WTC11 (cell line): ENCODE measurements at regions not wholly inside any gene's neighbourhood (a gene's known extent, or its start where the extent isn't known, plus 50 kb on each side); places are given as distances from the start of the nearest gene placed in this dataset.
A peak's percentile ranks its signal among the peaks of the same experiment; 100 is the strongest.

Experiments
- ATAC-seq: fragments of 200-7000 bp; cut with Tn5 transposase; 2 replicates; pipeline ENCODE4 v1.10.0; 2021; ENCODE audit warnings: mild to moderate bottlenecking, moderate library complexity
- CTCF ChIA-PET: fragments of 300-600 bp; sonication (Branson Sonifier 250); formaldehyde crosslinking; loops from one replicate; lab custom pipeline; 2021; ENCODE audit warnings: antibody characterized with exemption; lab: Charles Lee
- POLR2A ChIA-PET: fragments of 350-600 bp; sonication (Branson Sonifier 250); formaldehyde crosslinking; loops from one replicate; lab custom pipeline; 2021; ENCODE audit warnings: antibody characterized with exemption; lab: Charles Lee
- DNase-seq: peaks from one replicate; pipeline ENCODE4 v3.0.0; 2021; ENCODE audit warnings: low spot score
- H3K27ac Mint-ChIP-seq: 2 replicates; pipeline ENCODE4 v1.8.0; 2021; ENCODE audit warnings: mixed read lengths
- H3K27me3 Mint-ChIP-seq: 2 replicates; pipeline ENCODE4 v1.8.0; 2021; ENCODE audit warnings: low read depth, mild to moderate bottlenecking, moderate library complexity, mixed read lengths
- H3K36me3 Mint-ChIP-seq: 2 replicates; pipeline ENCODE4 v1.8.0; 2021; ENCODE audit warnings: mixed read lengths
- H3K4me1 Mint-ChIP-seq: 2 replicates; pipeline ENCODE4 v1.8.0; 2022; ENCODE audit warnings: mixed read lengths
- H3K4me3 Mint-ChIP-seq: 2 replicates; pipeline ENCODE4 v1.8.0; 2021; ENCODE audit warnings: mild to moderate bottlenecking, moderate library complexity, mixed read lengths
- H3K9me3 Mint-ChIP-seq: 2 replicates; pipeline ENCODE4 v1.8.0; 2021; ENCODE audit warnings: mixed read lengths
- ESRRA ChIP-seq: sonication (generic); formaldehyde crosslinking; IDR thresholded peaks from 2 replicates; pipeline ENCODE4 v1.8.1; 2022; ENCODE audit warnings: mild to moderate bottlenecking, missing genetic modification reagents, borderline replicate concordance
- FOXK1 ChIP-seq: sonication (generic); formaldehyde crosslinking; IDR thresholded peaks from 2 replicates; pipeline ENCODE4 v1.8.0; 2022; ENCODE audit warnings: mild to moderate bottlenecking, moderate library complexity, missing genetic modification reagents
- FOXP1 ChIP-seq: sonication (generic); formaldehyde crosslinking; IDR thresholded peaks from 2 replicates; pipeline ENCODE4 v1.8.0; 2022; ENCODE audit warnings: missing genetic modification reagents, mild to moderate bottlenecking, moderate library complexity, borderline replicate concordance
- JAZF1 ChIP-seq: fragments of 250-450 bp; sonication (Bioruptor Pico); IDR thresholded peaks from 2 replicates; pipeline ENCODE4 v1.9.0; 2021; ENCODE audit warnings: moderate library complexity, mild to moderate bottlenecking, inconsistent platforms
- JUN ChIP-seq: sonication (generic); formaldehyde crosslinking; IDR thresholded peaks from 2 replicates; pipeline ENCODE4 v1.8.0; 2023; ENCODE audit warnings: mild to moderate bottlenecking, missing genetic modification reagents
- KAT7 ChIP-seq: sonication (generic); formaldehyde crosslinking; IDR thresholded peaks from 2 replicates; pipeline ENCODE4 v1.8.1; 2023; ENCODE audit warnings: missing genetic modification reagents, mild to moderate bottlenecking, borderline replicate concordance
- MXD4 ChIP-seq: fragments of 250-450 bp; sonication (Bioruptor Pico); IDR thresholded peaks from 2 replicates; pipeline ENCODE4 v1.8.0; 2021; ENCODE audit warnings: mild to moderate bottlenecking, moderate library complexity, borderline replicate concordance
- NFATC4 ChIP-seq: fragments of 250-450 bp; sonication (Bioruptor Pico); IDR thresholded peaks from 2 replicates; pipeline ENCODE4 v1.9.0; 2021; ENCODE audit warnings: mild to moderate bottlenecking
- SMAD4 ChIP-seq: sonication (generic); formaldehyde crosslinking; IDR thresholded peaks from 2 replicates; pipeline ENCODE4 v1.8.0; 2022; ENCODE audit warnings: mild to moderate bottlenecking, missing genetic modification reagents
- SOX15 ChIP-seq: fragments of 250-450 bp; sonication (Bioruptor Pico); IDR thresholded peaks from 2 replicates; pipeline ENCODE4 v1.9.0; 2021; ENCODE audit warnings: mild to moderate bottlenecking
- ZBTB21 ChIP-seq: sonication (generic); formaldehyde crosslinking; IDR thresholded peaks from 2 replicates; pipeline ENCODE4 v1.8.1; 2023; ENCODE audit warnings: mild to moderate bottlenecking, missing genetic modification reagents, borderline replicate concordance
- ZNF121 ChIP-seq: sonication (generic); formaldehyde crosslinking; IDR thresholded peaks from 2 replicates; pipeline ENCODE4 v1.8.0; 2023; ENCODE audit warnings: missing genetic modification reagents
- TF ChIP-seq, protein P1 (sequence below): sonication (generic); formaldehyde crosslinking; IDR thresholded peaks from 2 replicates; pipeline ENCODE4 v1.8.0; 2022; ENCODE audit warnings: mild to moderate bottlenecking, missing genetic modification reagents
- TF ChIP-seq, protein P2 (sequence below): sonication (generic); formaldehyde crosslinking; IDR thresholded peaks from 2 replicates; pipeline ENCODE4 v1.8.1; 2023; ENCODE audit warnings: mild to moderate bottlenecking, missing genetic modification reagents, moderate library complexity
- TF ChIP-seq, protein P3 (sequence below): fragments of 250-450 bp; sonication (Bioruptor Pico); IDR thresholded peaks from 2 replicates; pipeline ENCODE4 v2.1.2; 2022; ENCODE audit warnings: mild to moderate bottlenecking, moderate library complexity
- TF ChIP-seq, protein P4 (sequence below): fragments of 200-600 bp; IDR thresholded peaks from 2 replicates; pipeline ENCODE4 v1.8.0; 2022; ENCODE audit warnings: antibody characterized with exemption
- TF ChIP-seq, protein P5 (sequence below): sonication (generic); formaldehyde crosslinking; IDR thresholded peaks from 2 replicates; pipeline ENCODE4 v1.8.0; 2023; ENCODE audit warnings: missing genetic modification reagents, mild to moderate bottlenecking, borderline replicate concordance

DNA sequence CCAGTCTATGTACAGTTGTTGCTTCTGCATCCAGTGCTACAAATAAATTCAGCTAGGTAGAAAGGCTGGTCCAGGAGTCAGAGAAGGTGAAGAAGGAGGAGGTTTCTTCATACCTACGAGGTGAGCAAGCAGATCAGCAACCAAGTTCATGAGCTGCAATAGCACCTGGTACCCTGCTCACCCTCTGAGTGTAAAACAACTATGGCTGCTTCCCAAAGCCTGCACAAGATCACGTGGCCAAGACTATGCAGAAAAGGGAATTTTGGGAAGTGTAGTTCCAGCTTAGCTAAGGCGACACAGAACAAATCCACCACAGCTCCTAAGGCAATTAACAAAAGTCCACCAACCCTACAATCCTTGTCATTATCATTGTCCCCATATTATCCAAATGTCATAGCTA is 95.9 kb upstream of the AUTS2 start:
- ChIA-PET POLR2A (no interaction called here), CTCF (no interaction called here)
- TF ChIP-seq, protein P1, sequence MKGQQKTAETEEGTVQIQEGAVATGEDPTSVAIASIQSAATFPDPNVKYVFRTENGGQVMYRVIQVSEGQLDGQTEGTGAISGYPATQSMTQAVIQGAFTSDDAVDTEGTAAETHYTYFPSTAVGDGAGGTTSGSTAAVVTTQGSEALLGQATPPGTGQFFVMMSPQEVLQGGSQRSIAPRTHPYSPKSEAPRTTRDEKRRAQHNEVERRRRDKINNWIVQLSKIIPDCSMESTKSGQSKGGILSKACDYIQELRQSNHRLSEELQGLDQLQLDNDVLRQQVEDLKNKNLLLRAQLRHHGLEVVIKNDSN (CRISPR knock-in tag), result peak; percentile 81
- TF ChIP-seq NFATC4 (CRISPR knock-in tag), result no peak
- TF ChIP-seq JUN (CRISPR knock-in tag), result no peak
- TF ChIP-seq, protein P2, sequence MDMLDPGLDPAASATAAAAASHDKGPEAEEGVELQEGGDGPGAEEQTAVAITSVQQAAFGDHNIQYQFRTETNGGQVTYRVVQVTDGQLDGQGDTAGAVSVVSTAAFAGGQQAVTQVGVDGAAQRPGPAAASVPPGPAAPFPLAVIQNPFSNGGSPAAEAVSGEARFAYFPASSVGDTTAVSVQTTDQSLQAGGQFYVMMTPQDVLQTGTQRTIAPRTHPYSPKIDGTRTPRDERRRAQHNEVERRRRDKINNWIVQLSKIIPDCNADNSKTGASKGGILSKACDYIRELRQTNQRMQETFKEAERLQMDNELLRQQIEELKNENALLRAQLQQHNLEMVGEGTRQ (CRISPR knock-in tag), result peak; percentile 86
- H3K4me3 Mint-ChIP-seq, result no peak overlapping the region
- peaks cover 48% of the 10 kb centered on the region for H3K9me3 Mint-ChIP-seq
- H3K27me3 Mint-ChIP-seq, result peaks cover 19% of the 10 kb centered on the region
- ATAC-seq (no peak), DNase-seq (no peak)
- peaks cover 25% of the 10 kb centered on the region for H3K36me3 Mint-ChIP-seq
- H3K27ac Mint-ChIP-seq, result peak overlapping the region; percentile 9; the same call in 1 of the 2 replicates
- H3K4me1 Mint-ChIP-seq, result peaks cover 15% of the 10 kb centered on the region

DNA sequence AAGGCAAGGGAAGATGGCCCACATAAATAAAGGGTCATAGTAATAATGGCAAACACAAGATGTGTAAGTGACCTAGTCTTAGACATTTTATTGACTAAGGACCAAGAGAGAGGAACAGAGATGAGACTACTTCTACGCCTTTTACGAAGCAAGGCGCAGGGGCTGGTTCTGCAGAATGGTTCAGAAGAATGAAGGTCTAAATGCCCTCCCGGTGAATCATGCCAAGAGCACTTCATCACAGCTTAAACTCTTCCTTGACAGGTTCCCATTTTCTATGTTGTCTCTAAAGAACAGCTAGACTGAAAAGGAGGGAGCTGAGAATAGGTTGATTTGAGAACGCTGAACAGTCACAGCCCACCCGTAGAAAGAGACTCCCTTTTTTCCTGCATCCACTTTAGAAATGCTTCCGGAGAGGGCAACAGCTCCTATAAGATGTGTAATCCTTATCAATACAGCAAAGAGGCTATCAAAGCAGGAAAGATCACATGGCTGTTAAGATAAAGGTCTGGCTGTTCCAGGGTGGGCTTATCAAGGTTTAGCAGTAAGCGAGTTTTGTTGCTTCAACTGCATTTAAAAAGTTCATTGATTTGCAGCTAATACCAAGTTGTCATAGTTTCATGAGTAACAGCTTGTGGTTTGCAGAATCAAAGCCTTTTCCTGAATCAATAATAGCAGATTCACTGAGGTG is 93.4 kb upstream of the AUTS2 start:
- no peak overlapping the region for H3K27ac Mint-ChIP-seq
- H3K36me3 Mint-ChIP-seq, result peaks cover 17% of the 10 kb centered on the region
- TF ChIP-seq, protein P3, sequence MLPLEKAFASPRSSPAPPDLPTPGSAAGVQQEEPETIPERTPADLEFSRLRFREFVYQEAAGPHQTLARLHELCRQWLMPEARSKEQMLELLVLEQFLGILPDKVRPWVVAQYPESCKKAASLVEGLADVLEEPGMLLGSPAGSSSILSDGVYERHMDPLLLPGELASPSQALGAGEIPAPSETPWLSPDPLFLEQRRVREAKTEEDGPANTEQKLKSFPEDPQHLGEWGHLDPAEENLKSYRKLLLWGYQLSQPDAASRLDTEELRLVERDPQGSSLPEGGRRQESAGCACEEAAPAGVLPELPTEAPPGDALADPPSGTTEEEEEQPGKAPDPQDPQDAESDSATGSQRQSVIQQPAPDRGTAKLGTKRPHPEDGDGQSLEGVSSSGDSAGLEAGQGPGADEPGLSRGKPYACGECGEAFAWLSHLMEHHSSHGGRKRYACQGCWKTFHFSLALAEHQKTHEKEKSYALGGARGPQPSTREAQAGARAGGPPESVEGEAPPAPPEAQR, result no peak
- TF ChIP-seq KAT7 (CRISPR knock-in tag) (no peak), SOX15 (CRISPR knock-in tag) (no peak), JAZF1 (CRISPR knock-in tag) (no peak), FOXK1 (CRISPR knock-in tag) (no peak), FOXP1 (CRISPR knock-in tag) (no peak), NFATC4 (CRISPR knock-in tag) (no peak)
- peaks cover 15% of the 10 kb centered on the region for H3K4me1 Mint-ChIP-seq
- peaks cover 14% of the 10 kb centered on the region for H3K27me3 Mint-ChIP-seq
- H3K4me3 Mint-ChIP-seq, result no peak overlapping the region
- peaks cover 28% of the 10 kb centered on the region for H3K9me3 Mint-ChIP-seq
- CTCF ChIA-PET, result no interaction called here
- no peak for DNase-seq
- ATAC-seq, result no peak
- POLR2A ChIA-PET, result no interaction called here

DNA sequence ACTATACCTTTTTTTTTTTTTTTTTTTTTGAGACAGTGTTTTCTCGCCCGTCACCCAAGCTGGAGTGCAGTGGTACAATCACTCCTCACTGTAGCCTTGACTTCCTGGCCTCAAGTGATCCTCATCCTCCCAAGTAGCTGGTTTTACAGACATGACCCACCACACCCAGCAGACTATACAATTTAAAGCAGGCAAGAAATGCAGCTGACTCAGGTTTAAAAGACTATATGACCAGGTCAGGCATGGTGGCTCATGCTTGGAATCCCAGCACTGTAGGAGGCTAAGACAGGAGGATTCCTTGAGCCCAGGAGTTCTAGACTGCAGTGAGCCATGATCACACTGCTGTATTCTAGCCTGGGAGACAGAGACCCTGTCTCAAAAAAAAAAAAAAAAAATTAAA is 89.5 kb upstream of the AUTS2 start:
- H3K27me3 Mint-ChIP-seq, result peaks cover 7% of the 10 kb centered on the region
- TF ChIP-seq ZBTB21 (CRISPR knock-in tag) (no peak), SMAD4 (CRISPR knock-in tag) (no peak), ESRRA (CRISPR knock-in tag) (no peak), ZNF121 (CRISPR knock-in tag) (no peak), MXD4 (no peak)
- TF ChIP-seq, protein P1 (CRISPR knock-in tag), result no peak
- TF ChIP-seq, protein P4, sequence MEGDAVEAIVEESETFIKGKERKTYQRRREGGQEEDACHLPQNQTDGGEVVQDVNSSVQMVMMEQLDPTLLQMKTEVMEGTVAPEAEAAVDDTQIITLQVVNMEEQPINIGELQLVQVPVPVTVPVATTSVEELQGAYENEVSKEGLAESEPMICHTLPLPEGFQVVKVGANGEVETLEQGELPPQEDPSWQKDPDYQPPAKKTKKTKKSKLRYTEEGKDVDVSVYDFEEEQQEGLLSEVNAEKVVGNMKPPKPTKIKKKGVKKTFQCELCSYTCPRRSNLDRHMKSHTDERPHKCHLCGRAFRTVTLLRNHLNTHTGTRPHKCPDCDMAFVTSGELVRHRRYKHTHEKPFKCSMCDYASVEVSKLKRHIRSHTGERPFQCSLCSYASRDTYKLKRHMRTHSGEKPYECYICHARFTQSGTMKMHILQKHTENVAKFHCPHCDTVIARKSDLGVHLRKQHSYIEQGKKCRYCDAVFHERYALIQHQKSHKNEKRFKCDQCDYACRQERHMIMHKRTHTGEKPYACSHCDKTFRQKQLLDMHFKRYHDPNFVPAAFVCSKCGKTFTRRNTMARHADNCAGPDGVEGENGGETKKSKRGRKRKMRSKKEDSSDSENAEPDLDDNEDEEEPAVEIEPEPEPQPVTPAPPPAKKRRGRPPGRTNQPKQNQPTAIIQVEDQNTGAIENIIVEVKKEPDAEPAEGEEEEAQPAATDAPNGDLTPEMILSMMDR, result no peak
- TF ChIP-seq, protein P5, sequence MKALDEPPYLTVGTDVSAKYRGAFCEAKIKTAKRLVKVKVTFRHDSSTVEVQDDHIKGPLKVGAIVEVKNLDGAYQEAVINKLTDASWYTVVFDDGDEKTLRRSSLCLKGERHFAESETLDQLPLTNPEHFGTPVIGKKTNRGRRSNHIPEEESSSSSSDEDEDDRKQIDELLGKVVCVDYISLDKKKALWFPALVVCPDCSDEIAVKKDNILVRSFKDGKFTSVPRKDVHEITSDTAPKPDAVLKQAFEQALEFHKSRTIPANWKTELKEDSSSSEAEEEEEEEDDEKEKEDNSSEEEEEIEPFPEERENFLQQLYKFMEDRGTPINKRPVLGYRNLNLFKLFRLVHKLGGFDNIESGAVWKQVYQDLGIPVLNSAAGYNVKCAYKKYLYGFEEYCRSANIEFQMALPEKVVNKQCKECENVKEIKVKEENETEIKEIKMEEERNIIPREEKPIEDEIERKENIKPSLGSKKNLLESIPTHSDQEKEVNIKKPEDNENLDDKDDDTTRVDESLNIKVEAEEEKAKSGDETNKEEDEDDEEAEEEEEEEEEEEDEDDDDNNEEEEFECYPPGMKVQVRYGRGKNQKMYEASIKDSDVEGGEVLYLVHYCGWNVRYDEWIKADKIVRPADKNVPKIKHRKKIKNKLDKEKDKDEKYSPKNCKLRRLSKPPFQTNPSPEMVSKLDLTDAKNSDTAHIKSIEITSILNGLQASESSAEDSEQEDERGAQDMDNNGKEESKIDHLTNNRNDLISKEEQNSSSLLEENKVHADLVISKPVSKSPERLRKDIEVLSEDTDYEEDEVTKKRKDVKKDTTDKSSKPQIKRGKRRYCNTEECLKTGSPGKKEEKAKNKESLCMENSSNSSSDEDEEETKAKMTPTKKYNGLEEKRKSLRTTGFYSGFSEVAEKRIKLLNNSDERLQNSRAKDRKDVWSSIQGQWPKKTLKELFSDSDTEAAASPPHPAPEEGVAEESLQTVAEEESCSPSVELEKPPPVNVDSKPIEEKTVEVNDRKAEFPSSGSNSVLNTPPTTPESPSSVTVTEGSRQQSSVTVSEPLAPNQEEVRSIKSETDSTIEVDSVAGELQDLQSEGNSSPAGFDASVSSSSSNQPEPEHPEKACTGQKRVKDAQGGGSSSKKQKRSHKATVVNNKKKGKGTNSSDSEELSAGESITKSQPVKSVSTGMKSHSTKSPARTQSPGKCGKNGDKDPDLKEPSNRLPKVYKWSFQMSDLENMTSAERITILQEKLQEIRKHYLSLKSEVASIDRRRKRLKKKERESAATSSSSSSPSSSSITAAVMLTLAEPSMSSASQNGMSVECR (CRISPR knock-in tag), result no peak

More for the DNA sequence above, 89.5 kb upstream of the AUTS2 start:
- DNase-seq, result no peak
- peaks cover 4% of the 10 kb centered on the region; the same call in 1 of the 2 replicates for H3K9me3 Mint-ChIP-seq
- no peak overlapping the region for H3K27ac Mint-ChIP-seq
- peaks cover 3% of the 10 kb centered on the region for H3K4me1 Mint-ChIP-seq
- POLR2A ChIA-PET, result no interaction called here
- H3K4me3 Mint-ChIP-seq, result no peak overlapping the region
- CTCF ChIA-PET, result no interaction called here
- no peak for ATAC-seq
- no peaks in the 10 kb centered on the region for H3K36me3 Mint-ChIP-seq
